ENCODE measurements at regions not wholly inside any gene's neighbourhood (a gene's known extent, or its start where the extent isn't known, plus 50 kb on each side); places are given as distances from the start of the nearest gene placed in this dataset.
A peak's percentile ranks its signal among the peaks of the same experiment; 100 is the strongest.

GRCh38 chr13:40438999-40439797 is 227.2 kb downstream of the FOXO1 start:
- H3K9ac ChIP-seq (ENCODE audit: low read length in 3 of 3) = peak overlapping the region in 1 of 3 donors; percentile 52

GRCh38 chr13:40439928-40440327 is 226.5 kb downstream of the FOXO1 start:
- DNase-seq (no peak), FAIRE-seq (no peak)
- no peak for TF ChIP-seq CTCF (IDR thresholded peaks at IDR 0.05; ENCODE audit: borderline replicate concordance, extremely low read depth, insufficient read depth)
- Histone ChIP-seq H3K4me3 (ENCODE audit: low read length in 3 of 3) (no peak overlapping the region), H3K27ac (ENCODE audit: low read depth in 2 of 2, low read length in 2 of 2) (peak overlapping the region in 1 of 2 donors; percentile 5), H3K9ac (ENCODE audit: low read length in 3 of 3) (no peak overlapping the region), H3K4me1 (ENCODE audit: control insufficient read depth in 2 of 3, insufficient read depth in 2 of 3, low read depth in 1 of 3, low read length in 3 of 3) (peaks cover 0 to 26% (median 21%) of the 10 kb centered on the region in 3 donors), H3K36me3 (ENCODE audit: control insufficient read depth in 2 of 3, insufficient read depth in 3 of 3, low read length in 3 of 3) (no peaks in the 10 kb centered on the region), H3K9me3 (ENCODE audit: control insufficient read depth in 2 of 3, insufficient read depth in 1 of 3, low read length in 3 of 3) (no peaks in the 10 kb centered on the region), H3K27me3 (ENCODE audit: control insufficient read depth, insufficient read depth, low read length) (no peaks in the 10 kb centered on the region)
- intact Hi-C loops (cut with DNase I) = no loop called here

More at GRCh38 chr13:40438999-40439797, 227.2 kb downstream of the FOXO1 start:
- H3K9me3 ChIP-seq (ENCODE audit: control insufficient read depth in 2 of 3, insufficient read depth in 1 of 3, low read length in 3 of 3) = no peaks in the 10 kb centered on the region
- DNase-seq (peak in 1 of 5 donors; percentile 19), FAIRE-seq (no peak)
- intact Hi-C loops (cut with DNase I) = no loop called here
- H3K27me3 ChIP-seq (ENCODE audit: control insufficient read depth, insufficient read depth, low read length) = no peaks in the 10 kb centered on the region
- no peaks in the 10 kb centered on the region for H3K36me3 ChIP-seq (ENCODE audit: control insufficient read depth in 2 of 3, insufficient read depth in 3 of 3, low read length in 3 of 3)
- H3K4me1 ChIP-seq (ENCODE audit: control insufficient read depth in 2 of 3, insufficient read depth in 2 of 3, low read depth in 1 of 3, low read length in 3 of 3) = peaks cover 0 to 26% (median 21%) of the 10 kb centered on the region in 3 donors
- H3K4me3 ChIP-seq (ENCODE audit: low read length in 3 of 3) = peak overlapping the region in 2 of 3 donors; percentile 22 to 23
- no peak for TF ChIP-seq CTCF (IDR thresholded peaks at IDR 0.05; ENCODE audit: borderline replicate concordance, extremely low read depth, insufficient read depth)
- H3K27ac ChIP-seq (ENCODE audit: low read depth in 2 of 2, low read length in 2 of 2) = peak overlapping the region; percentile 35 to 78

GRCh38 chr13:40440990-40441820 is 225.2 kb downstream of the FOXO1 start:
- TF ChIP-seq CTCF (IDR thresholded peaks at IDR 0.05; ENCODE audit: borderline replicate concordance, extremely low read depth, insufficient read depth) = no peak
- Histone ChIP-seq H3K9ac (ENCODE audit: low read length in 3 of 3) (no peak overlapping the region), H3K4me1 (ENCODE audit: control insufficient read depth in 2 of 3, insufficient read depth in 2 of 3, low read depth in 1 of 3, low read length in 3 of 3) (peaks cover 0 to 26% (median 23%) of the 10 kb centered on the region in 3 donors), H3K27me3 (ENCODE audit: control insufficient read depth, insufficient read depth, low read length) (no peaks in the 10 kb centered on the region), H3K27ac (ENCODE audit: low read depth in 2 of 2, low read length in 2 of 2) (peak overlapping the region; percentile 40 to 65), H3K4me3 (ENCODE audit: low read length in 3 of 3) (no peak overlapping the region), H3K36me3 (ENCODE audit: control insufficient read depth in 2 of 3, insufficient read depth in 3 of 3, low read length in 3 of 3) (no peaks in the 10 kb centered on the region), H3K9me3 (ENCODE audit: control insufficient read depth in 2 of 3, insufficient read depth in 1 of 3, low read length in 3 of 3) (no peaks in the 10 kb centered on the region)
- intact Hi-C loops (cut with DNase I) = no loop called here
- FAIRE-seq (peak; percentile 59), DNase-seq (peak in 3 of 5 donors; percentile 24 to 89 (median 39))
